Stimulated activated CD4-positive, alpha-beta T cell treated with anti-CD3 and anti-CD28 coated beads, Interleukin-15, amount 100 ng/mL, for 48 hours (primary cell): ENCODE measurements at regions not wholly inside any gene's neighbourhood (a gene's known extent, or its start where the extent isn't known, plus 50 kb on each side); places are given as distances from the start of the nearest gene placed in this dataset.

Experiments used
- DNase-seq, 2 donors: peaks; one replicate each; pipeline ENCODE4 v3.0.0-alpha.2; 2020; ENCODE audit warnings: low read depth in 2 of 2

GRCh38 chr15:37576952-37577351, 357.5 kb upstream of the TMCO5A start:
- DNase-seq, result no peak

GRCh38 chr15:37581866-37582532, 352.4 kb upstream of the TMCO5A start:
- DNase-seq, result no peak

GRCh38 chr15:37582852-37583251, 351.6 kb upstream of the TMCO5A start:
- DNase-seq, result no peak

GRCh38 chr15:37586011-37586583, 348.3 kb upstream of the TMCO5A start:
- DNase-seq, result no peak

- DNase-seq, result no peak
Measured at GRCh38 chr15:37586976-37587375, 347.5 kb upstream of the TMCO5A start.

- no peak for DNase-seq
Measured at GRCh38 chr15:37594417-37594816, 340.0 kb upstream of the TMCO5A start.

GRCh38 chr15:37595426-37595970, 338.9 kb upstream of the TMCO5A start:
- no peak for DNase-seq

- DNase-seq, result no peak
Measured at GRCh38 chr15:37599156-37599555, 335.3 kb upstream of the TMCO5A start.

GRCh38 chr15:37616215-37616614, 318.2 kb upstream of the TMCO5A start:
- DNase-seq, result no peak

GRCh38 chr15:37618353-37618752, 316.1 kb upstream of the TMCO5A start:
- DNase-seq, result no peak

GRCh38 chr15:37619358-37620042, 314.9 kb upstream of the TMCO5A start:
- DNase-seq, result no peak

GRCh38 chr15:37625576-37625975, 308.9 kb upstream of the TMCO5A start:
- DNase-seq, result no peak

GRCh38 chr15:37628507-37628906, 305.9 kb upstream of the TMCO5A start:
- DNase-seq, result no peak

- no peak for DNase-seq
Measured at GRCh38 chr15:37636736-37637135, 297.7 kb upstream of the TMCO5A start.

- no peak for DNase-seq
Measured at GRCh38 chr15:37638116-37638515, 296.3 kb upstream of the TMCO5A start.

GRCh38 chr15:37638691-37639090, 295.7 kb upstream of the TMCO5A start:
- no peak for DNase-seq

GRCh38 chr15:37652646-37653417, 281.6 kb upstream of the TMCO5A start:
- no peak for DNase-seq

GRCh38 chr15:37678124-37678523, 256.3 kb upstream of the TMCO5A start:
- no peak for DNase-seq

GRCh38 chr15:37679627-37680026, 254.8 kb upstream of the TMCO5A start:
- DNase-seq, result no peak

- DNase-seq, result no peak
Measured at GRCh38 chr15:37682304-37682703, 252.1 kb upstream of the TMCO5A start.

GRCh38 chr15:37691911-37692310, 242.5 kb upstream of the TMCO5A start:
- DNase-seq, result no peak

- no peak for DNase-seq
Measured at GRCh38 chr15:37693926-37694325, 240.5 kb upstream of the TMCO5A start.
